HEK293 (cell line): ENCODE measurements at regions not wholly inside any gene's neighbourhood (a gene's known extent, or its start where the extent isn't known, plus 50 kb on each side); places are given as distances from the start of the nearest gene placed in this dataset.

Experiments
- CTCF ChIA-PET: fragments of 350-600 bp; formaldehyde crosslinking; extraction: SDS; loops from one replicate; lab custom pipeline; 2021; ENCODE audit warnings: antibody characterized with exemption; lab: Yijun Ruan, JAX
- POLR2A ChIA-PET: fragments of 300-600 bp; formaldehyde crosslinking; extraction: SDS; loops from one replicate; lab custom pipeline; 2020; ENCODE audit warnings: antibody characterized with exemption, inconsistent platforms; lab: Yijun Ruan, JAX
- H3K27ac ChIP-seq: fragments of 200-500 bp; sonication (Bioruptor generic); 2 replicates; pipeline ENCODE4 v1.5.1; 2014; ENCODE audit warnings: low read depth, low read length, control low read depth, inconsistent platforms; ENCODE audit errors: extremely low read depth
- H3K36me3 ChIP-seq, 2 experiments: fragments of 200-500 bp in 1 of 2; sonication (Bioruptor generic) in 1 of 2; 1 replicate in 1 of 2; 2 replicates in 1 of 2; pipeline ENCODE4 v1.5.1; 2014 to 2017; ENCODE audit warnings: inconsistent platforms in 2 of 2, low read length in 2 of 2; ENCODE audit not compliant: control insufficient read depth in 2 of 2, insufficient read depth in 1 of 2
- H3K4me1 ChIP-seq: fragments of 200-500 bp; sonication (Bioruptor generic); 2 replicates; pipeline ENCODE4 v1.5.1; 2014; ENCODE audit warnings: mild to moderate bottlenecking, low read length, inconsistent platforms; ENCODE audit not compliant: control insufficient read depth, insufficient read depth
- H3K4me3 ChIP-seq: 2 replicates; pipeline ENCODE4 v1.5.1; 2011; ENCODE audit warnings: low read depth, mild to moderate bottlenecking, control low read depth, low read length, moderate library complexity
- H3K9me3 ChIP-seq: fragments of 200-500 bp; sonication (Bioruptor generic); 2 replicates; pipeline ENCODE4 v1.5.1; 2014; ENCODE audit warnings: low read depth, low read length, inconsistent platforms; ENCODE audit not compliant: control insufficient read depth, insufficient read depth
- IKZF3 ChIP-seq: fragments of 450-650 bp; IDR thresholded peaks from 2 replicates; pipeline ENCODE4 v1.5.0; 2018; ENCODE audit warnings: missing biosample characterization, mild to moderate bottlenecking, missing genetic modification characterization, moderate library complexity
- KLF10 ChIP-seq: fragments of 450-650 bp; IDR thresholded peaks from 2 replicates; pipeline ENCODE4 v1.5.1; 2018; ENCODE audit warnings: missing biosample characterization, mild to moderate bottlenecking, missing genetic modification characterization
- REPIN1 ChIP-seq: fragments of 450-650 bp; formaldehyde crosslinking; IDR thresholded peaks from 2 replicates; pipeline ENCODE4 v1.5.1; 2017; ENCODE audit warnings: missing biosample characterization, missing genetic modification characterization, low read depth
- YY1 ChIP-seq: fragments of 450-650 bp; formaldehyde crosslinking; IDR thresholded peaks from 2 replicates; pipeline ENCODE4 v1.5.1; 2018; ENCODE audit warnings: missing biosample characterization, missing genetic modification characterization
- ZFHX2 ChIP-seq: fragments of 450-650 bp; formaldehyde crosslinking; conservative IDR thresholded peaks from 2 replicates; pipeline ENCODE4 v1.5.1; 2016; ENCODE audit warnings: missing biosample characterization, missing genetic modification characterization
- ZNF114 ChIP-seq: fragments of 450-650 bp; formaldehyde crosslinking; IDR thresholded peaks from 2 replicates; pipeline ENCODE4 v1.5.0; 2017; ENCODE audit warnings: missing biosample characterization, missing genetic modification characterization
- ZNF155 ChIP-seq: fragments of 450-650 bp; formaldehyde crosslinking; IDR thresholded peaks from 2 replicates; pipeline ENCODE4 v1.5.1; 2016; ENCODE audit warnings: missing biosample characterization, missing genetic modification characterization
- ZNF16 ChIP-seq: fragments of 450-650 bp; formaldehyde crosslinking; IDR thresholded peaks from 2 replicates; pipeline ENCODE4 v1.5.1; 2016; ENCODE audit warnings: low read depth, missing biosample characterization, missing genetic modification characterization
- ZNF2 ChIP-seq: fragments of 450-650 bp; formaldehyde crosslinking; IDR thresholded peaks from 2 replicates; pipeline ENCODE4 v1.5.1; 2016; ENCODE audit warnings: missing biosample characterization, missing genetic modification characterization
- ZNF202 ChIP-seq: fragments of 450-650 bp; formaldehyde crosslinking; IDR thresholded peaks from 2 replicates; pipeline ENCODE4 v1.5.1; 2016; ENCODE audit warnings: missing biosample characterization, missing genetic modification characterization, borderline replicate concordance
- ZNF514 ChIP-seq: fragments of 450-650 bp; formaldehyde crosslinking; IDR thresholded peaks from 2 replicates; pipeline ENCODE4 v1.5.1; 2016; ENCODE audit warnings: missing biosample characterization, missing genetic modification characterization
- ZNF571 ChIP-seq: fragments of 450-650 bp; formaldehyde crosslinking; IDR thresholded peaks from 2 replicates; pipeline ENCODE4 v1.5.0; 2017; ENCODE audit warnings: missing biosample characterization, missing genetic modification characterization
- ZNF76 ChIP-seq: fragments of 450-650 bp; formaldehyde crosslinking; IDR thresholded peaks from 2 replicates; pipeline ENCODE4; 2016; ENCODE audit warnings: low read depth, missing biosample characterization, missing genetic modification characterization, borderline replicate concordance
- TF ChIP-seq, protein P1 (sequence below): fragments of 450-650 bp; formaldehyde crosslinking; IDR thresholded peaks from 2 replicates; pipeline ENCODE4 v1.5.1; 2016; ENCODE audit warnings: missing biosample characterization, missing genetic modification characterization
- TF ChIP-seq, protein P2 (sequence below): fragments of 450-650 bp; formaldehyde crosslinking; IDR thresholded peaks from 2 replicates; pipeline ENCODE4 v1.5.1; 2016; ENCODE audit warnings: missing biosample characterization, missing genetic modification characterization
- TF ChIP-seq, protein P3 (sequence below): fragments of 450-650 bp; formaldehyde crosslinking; conservative IDR thresholded peaks from 2 replicates; pipeline ENCODE4 v1.5.1; 2016; ENCODE audit warnings: low read depth, missing biosample characterization, missing genetic modification characterization
- TF ChIP-seq, protein P4 (sequence below): fragments of 450-650 bp; IDR thresholded peaks from 2 replicates; pipeline ENCODE4 v1.5.1; 2018; ENCODE audit warnings: missing biosample characterization, missing genetic modification characterization

DNA sequence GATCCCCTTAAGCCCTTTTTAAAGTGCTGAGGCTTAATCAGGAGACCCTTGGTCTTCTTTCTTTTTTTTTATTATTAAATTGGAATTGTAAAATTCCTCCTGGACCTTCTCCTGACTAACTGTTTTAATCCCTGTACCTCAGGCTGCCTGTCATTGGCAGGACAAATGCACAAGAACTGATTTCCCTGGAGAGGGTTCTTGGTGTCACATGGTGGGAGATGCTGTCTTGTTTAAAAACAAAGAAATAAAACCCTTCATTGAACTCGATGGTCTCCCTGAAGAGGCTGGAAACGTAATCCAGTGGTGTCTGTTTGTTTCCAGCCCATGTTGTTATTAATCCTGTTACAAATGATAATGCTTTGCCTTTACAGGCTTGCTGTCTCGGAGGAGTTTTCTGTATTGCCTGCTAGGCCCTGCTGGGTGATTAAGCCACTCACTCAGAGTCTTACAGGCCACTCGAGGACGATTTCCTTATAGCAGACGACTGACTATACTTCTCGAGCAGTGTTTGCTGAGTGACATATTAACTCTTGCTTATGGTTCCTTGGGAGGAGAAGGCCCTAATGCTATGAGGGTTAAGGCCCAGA is 100.5 kb upstream of the MGAT5 start (continued):
- TF ChIP-seq ZNF114 (tag by site-specific recombination): no peak
- TF ChIP-seq, protein P1, sequence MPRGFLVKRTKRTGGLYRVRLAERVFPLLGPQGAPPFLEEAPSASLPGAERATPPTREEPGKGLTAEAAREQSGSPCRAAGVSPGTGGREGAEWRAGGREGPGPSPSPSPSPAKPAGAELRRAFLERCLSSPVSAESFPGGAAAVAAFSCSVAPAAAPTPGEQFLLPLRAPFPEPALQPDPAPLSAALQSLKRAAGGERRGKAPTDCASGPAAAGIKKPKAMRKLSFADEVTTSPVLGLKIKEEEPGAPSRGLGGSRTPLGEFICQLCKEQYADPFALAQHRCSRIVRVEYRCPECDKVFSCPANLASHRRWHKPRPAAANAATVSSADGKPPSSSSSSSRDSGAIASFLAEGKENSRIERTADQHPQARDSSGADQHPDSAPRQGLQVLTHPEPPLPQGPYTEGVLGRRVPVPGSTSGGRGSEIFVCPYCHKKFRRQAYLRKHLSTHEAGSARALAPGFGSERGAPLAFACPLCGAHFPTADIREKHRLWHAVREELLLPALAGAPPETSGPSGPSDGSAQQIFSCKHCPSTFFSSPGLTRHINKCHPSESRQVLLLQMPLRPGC: no peak
- no peak for TF ChIP-seq YY1 (tag by site-specific recombination)
- no peak for TF ChIP-seq ZNF571 (tag by site-specific recombination)
- no peak for TF ChIP-seq REPIN1 (tag by site-specific recombination)
- TF ChIP-seq ZNF2 (tag by site-specific recombination): no peak
- TF ChIP-seq, protein P2, sequence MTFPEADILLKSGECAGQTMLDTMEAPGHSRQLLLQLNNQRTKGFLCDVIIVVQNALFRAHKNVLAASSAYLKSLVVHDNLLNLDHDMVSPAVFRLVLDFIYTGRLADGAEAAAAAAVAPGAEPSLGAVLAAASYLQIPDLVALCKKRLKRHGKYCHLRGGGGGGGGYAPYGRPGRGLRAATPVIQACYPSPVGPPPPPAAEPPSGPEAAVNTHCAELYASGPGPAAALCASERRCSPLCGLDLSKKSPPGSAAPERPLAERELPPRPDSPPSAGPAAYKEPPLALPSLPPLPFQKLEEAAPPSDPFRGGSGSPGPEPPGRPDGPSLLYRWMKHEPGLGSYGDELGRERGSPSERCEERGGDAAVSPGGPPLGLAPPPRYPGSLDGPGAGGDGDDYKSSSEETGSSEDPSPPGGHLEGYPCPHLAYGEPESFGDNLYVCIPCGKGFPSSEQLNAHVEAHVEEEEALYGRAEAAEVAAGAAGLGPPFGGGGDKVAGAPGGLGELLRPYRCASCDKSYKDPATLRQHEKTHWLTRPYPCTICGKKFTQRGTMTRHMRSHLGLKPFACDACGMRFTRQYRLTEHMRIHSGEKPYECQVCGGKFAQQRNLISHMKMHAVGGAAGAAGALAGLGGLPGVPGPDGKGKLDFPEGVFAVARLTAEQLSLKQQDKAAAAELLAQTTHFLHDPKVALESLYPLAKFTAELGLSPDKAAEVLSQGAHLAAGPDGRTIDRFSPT (tag by site-specific recombination): no peak
- no peak for TF ChIP-seq ZNF514 (tag by site-specific recombination)
- TF ChIP-seq, protein P3, sequence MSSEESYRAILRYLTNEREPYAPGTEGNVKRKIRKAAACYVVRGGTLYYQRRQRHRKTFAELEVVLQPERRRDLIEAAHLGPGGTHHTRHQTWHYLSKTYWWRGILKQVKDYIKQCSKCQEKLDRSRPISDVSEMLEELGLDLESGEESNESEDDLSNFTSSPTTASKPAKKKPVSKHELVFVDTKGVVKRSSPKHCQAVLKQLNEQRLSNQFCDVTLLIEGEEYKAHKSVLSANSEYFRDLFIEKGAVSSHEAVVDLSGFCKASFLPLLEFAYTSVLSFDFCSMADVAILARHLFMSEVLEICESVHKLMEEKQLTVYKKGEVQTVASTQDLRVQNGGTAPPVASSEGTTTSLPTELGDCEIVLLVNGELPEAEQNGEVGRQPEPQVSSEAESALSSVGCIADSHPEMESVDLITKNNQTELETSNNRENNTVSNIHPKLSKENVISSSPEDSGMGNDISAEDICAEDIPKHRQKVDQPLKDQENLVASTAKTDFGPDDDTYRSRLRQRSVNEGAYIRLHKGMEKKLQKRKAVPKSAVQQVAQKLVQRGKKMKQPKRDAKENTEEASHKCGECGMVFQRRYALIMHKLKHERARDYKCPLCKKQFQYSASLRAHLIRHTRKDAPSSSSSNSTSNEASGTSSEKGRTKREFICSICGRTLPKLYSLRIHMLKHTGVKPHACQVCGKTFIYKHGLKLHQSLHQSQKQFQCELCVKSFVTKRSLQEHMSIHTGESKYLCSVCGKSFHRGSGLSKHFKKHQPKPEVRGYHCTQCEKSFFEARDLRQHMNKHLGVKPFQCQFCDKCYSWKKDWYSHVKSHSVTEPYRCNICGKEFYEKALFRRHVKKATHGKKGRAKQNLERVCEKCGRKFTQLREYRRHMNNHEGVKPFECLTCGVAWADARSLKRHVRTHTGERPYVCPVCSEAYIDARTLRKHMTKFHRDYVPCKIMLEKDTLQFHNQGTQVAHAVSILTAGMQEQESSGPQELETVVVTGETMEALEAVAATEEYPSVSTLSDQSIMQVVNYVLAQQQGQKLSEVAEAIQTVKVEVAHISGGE (tag by site-specific recombination): no peak
- TF ChIP-seq ZNF155 (tag by site-specific recombination): no peak

DNA sequence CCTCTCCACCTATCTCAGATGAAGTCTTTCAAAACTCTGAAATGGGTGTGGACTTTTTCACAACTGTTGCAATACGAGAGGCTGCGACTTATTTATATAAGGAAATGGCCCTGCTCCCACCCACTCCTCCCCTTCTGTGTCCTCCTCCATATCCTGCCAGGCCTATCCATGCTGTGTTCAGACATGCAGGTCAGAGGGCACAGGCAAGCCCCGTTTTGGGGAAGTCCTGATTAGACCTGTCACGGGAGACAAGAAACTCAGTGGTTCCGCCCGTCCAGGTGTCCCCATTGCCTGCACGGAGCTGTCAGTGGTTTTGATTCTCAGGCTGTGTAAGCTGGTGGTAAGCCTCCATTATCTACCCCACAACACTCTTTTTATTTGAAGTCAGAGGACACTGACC is 99.6 kb upstream of the MGAT5 start:
- ChIA-PET CTCF (interaction anchor here (1.3 kb wide), 1 partner anchor 36 kb away, joined by 3 read pairs; no protein-coding TSS in a partner anchor), POLR2A (no interaction called here)
- H3K4me1 ChIP-seq: no peaks in the 10 kb centered on the region
- H3K4me3 ChIP-seq: no peak overlapping the region
- peaks cover 0 to 7% of the 10 kb centered on the region in 2 experiments; a peak in 1 of 3 replicates for H3K36me3 ChIP-seq
- no peak overlapping the region for H3K27ac ChIP-seq
- TF ChIP-seq ZNF76 (tag by site-specific recombination) (no peak), IKZF3 (tag by site-specific recombination) (no peak), ZNF202 (tag by site-specific recombination) (no peak), ZFHX2 (tag by site-specific recombination) (0 out of 2 replicates have a peak, but pooled peaks have one; percentile 21), KLF10 (no peak), ZNF16 (tag by site-specific recombination) (no peak)
- TF ChIP-seq, protein P4, sequence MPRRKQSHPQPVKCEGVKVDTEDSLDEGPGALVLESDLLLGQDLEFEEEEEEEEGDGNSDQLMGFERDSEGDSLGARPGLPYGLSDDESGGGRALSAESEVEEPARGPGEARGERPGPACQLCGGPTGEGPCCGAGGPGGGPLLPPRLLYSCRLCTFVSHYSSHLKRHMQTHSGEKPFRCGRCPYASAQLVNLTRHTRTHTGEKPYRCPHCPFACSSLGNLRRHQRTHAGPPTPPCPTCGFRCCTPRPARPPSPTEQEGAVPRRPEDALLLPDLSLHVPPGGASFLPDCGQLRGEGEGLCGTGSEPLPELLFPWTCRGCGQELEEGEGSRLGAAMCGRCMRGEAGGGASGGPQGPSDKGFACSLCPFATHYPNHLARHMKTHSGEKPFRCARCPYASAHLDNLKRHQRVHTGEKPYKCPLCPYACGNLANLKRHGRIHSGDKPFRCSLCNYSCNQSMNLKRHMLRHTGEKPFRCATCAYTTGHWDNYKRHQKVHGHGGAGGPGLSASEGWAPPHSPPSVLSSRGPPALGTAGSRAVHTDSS (tag by site-specific recombination): no peak
- H3K9me3 ChIP-seq: no peaks in the 10 kb centered on the region
